WERI-Rb-1 (cell line): ENCODE measurements at regions not wholly inside any gene's neighbourhood (a gene's known extent, or its start where the extent isn't known, plus 50 kb on each side); places are given as distances from the start of the nearest gene placed in this dataset.

Source experiments
- DNase-seq: peaks from one replicate; pipeline ENCODE4 v3.0.0-alpha.2; 2020
- H3K27ac ChIP-seq: fragments of 250-450 bp; sonication (Bioruptor Pico); 2 replicates; pipeline ENCODE4 v1.5.1; 2020; ENCODE audit warnings: mild to moderate bottlenecking, moderate library complexity
- H3K27me3 ChIP-seq: fragments of 250-450 bp; sonication (Bioruptor Pico); 2 replicates; pipeline ENCODE4 v1.5.1; 2021; ENCODE audit warnings: mild to moderate bottlenecking, low read depth, moderate library complexity; ENCODE audit not compliant: insufficient read depth, severe bottlenecking
- H3K36me3 ChIP-seq: fragments of 250-450 bp; sonication (Bioruptor Pico); 2 replicates; pipeline ENCODE4 v1.5.1; 2020; ENCODE audit warnings: mild to moderate bottlenecking, moderate library complexity
- H3K4me3 ChIP-seq: 2 replicates; pipeline ENCODE4 v1.5.1; 2011; ENCODE audit warnings: low read depth, mild to moderate bottlenecking, control low read depth, low read length
- H3K9me3 ChIP-seq: fragments of 250-450 bp; sonication (Bioruptor Pico); 2 replicates; pipeline ENCODE4 v1.5.1; 2021; ENCODE audit warnings: mild to moderate bottlenecking, moderate library complexity; ENCODE audit not compliant: severe bottlenecking
- CTCF ChIP-seq: IDR thresholded peaks from 2 replicates; pipeline ENCODE4 v1.5.1; 2011; ENCODE audit warnings: low read depth, mild to moderate bottlenecking, control low read depth, inconsistent platforms, low read length

- Histone ChIP-seq H3K9me3 (no peaks in the 10 kb centered on the region), H3K27ac (no peak overlapping the region), H3K27me3 (peaks cover 64% of the 10 kb centered on the region), H3K4me3 (no peak overlapping the region), H3K36me3 (no peaks in the 10 kb centered on the region)
- no peak for DNase-seq
- no peak for TF ChIP-seq CTCF
Measured at GRCh38 chr14:38409071-38409705, 153.3 kb upstream of the CLEC14A start.

GRCh38 chr14:38405851-38406635 is 150.2 kb upstream of the CLEC14A start:
- DNase-seq, result no peak
- no peak overlapping the region for H3K27ac ChIP-seq
- no peak overlapping the region for H3K4me3 ChIP-seq
- TF ChIP-seq CTCF, result no peak
- H3K36me3 ChIP-seq, result no peaks in the 10 kb centered on the region
- H3K9me3 ChIP-seq, result no peaks in the 10 kb centered on the region
- H3K27me3 ChIP-seq, result peaks cover 62% of the 10 kb centered on the region

GRCh38 chr14:38404616-38405015 is 148.7 kb upstream of the CLEC14A start:
- H3K27me3 ChIP-seq, result peaks cover 68% of the 10 kb centered on the region
- H3K36me3 ChIP-seq, result no peaks in the 10 kb centered on the region
- H3K9me3 ChIP-seq, result no peaks in the 10 kb centered on the region
- H3K27ac ChIP-seq, result no peak overlapping the region
- no peak overlapping the region for H3K4me3 ChIP-seq
- DNase-seq, result no peak
- TF ChIP-seq CTCF, result no peak

DNA sequence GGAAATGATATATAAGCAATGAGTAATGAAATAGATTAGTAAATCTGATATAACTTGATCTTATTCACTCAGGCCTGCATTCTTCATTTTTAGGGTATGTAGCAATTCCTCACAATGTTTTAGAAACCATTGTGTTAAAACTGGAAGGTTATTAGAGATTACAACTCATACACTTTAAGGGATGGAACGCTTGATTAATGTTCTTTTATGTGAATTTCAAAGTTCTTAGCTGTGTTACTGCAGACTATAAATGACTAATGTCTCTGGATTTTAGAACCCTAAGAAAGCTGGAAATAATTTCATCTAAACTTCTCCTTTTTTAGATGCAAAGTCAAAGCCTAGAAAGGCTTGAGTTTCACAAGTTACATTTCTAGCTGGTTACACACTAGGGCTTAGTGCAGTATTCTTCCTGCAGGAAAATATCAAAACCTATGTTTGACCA is 148.2 kb upstream of the CLEC14A start:
- Histone ChIP-seq H3K9me3 (no peaks in the 10 kb centered on the region), H3K27me3 (peaks cover 66% of the 10 kb centered on the region), H3K4me3 (no peak overlapping the region), H3K36me3 (no peaks in the 10 kb centered on the region), H3K27ac (no peak overlapping the region)
- TF ChIP-seq CTCF, result no peak
- no peak for DNase-seq

GRCh38 chr14:38400751-38401150 is 144.9 kb upstream of the CLEC14A start:
- no peak for TF ChIP-seq CTCF
- Histone ChIP-seq H3K4me3 (no peak overlapping the region), H3K36me3 (no peaks in the 10 kb centered on the region), H3K9me3 (no peaks in the 10 kb centered on the region), H3K27ac (no peak overlapping the region), H3K27me3 (peaks cover 54% of the 10 kb centered on the region)
- no peak for DNase-seq
